ENCODE measurements at regions not wholly inside any gene's neighbourhood (a gene's known extent, or its start where the extent isn't known, plus 50 kb on each side); places are given as distances from the start of the nearest gene placed in this dataset.

- Histone ChIP-seq H3K4me1 (peaks cover 0 to 11% (median 0%) of the 10 kb centered on the region in 3 donors), H3K27ac (no peak overlapping the region), H3K9me3 (no peaks in the 10 kb centered on the region), H3K27me3 (no peaks in the 10 kb centered on the region), H3K36me3 (no peaks in the 10 kb centered on the region), H3K4me3 (no peak overlapping the region)
- TF ChIP-seq POLR2A (IDR thresholded peaks at IDR 0.05), result no peak
- no peak for TF ChIP-seq CTCF (IDR thresholded peaks at IDR 0.05)
- 71 to 82% methylated on average over 3 to 5 of the region's 5 CpGs for WGBS, 2 donors
- intact Hi-C loops (cut with DNase I), result no loop called here
- no peak for DNase-seq
Measured at GRCh38 chrX:39459204-39459603, 638.6 kb downstream of the BCOR start.

- Histone ChIP-seq H3K27me3 (no peaks in the 10 kb centered on the region), H3K9me3 (no peaks in the 10 kb centered on the region), H3K4me1 (peaks cover 0 to 11% (median 0%) of the 10 kb centered on the region in 3 donors), H3K36me3 (no peaks in the 10 kb centered on the region), H3K27ac (no peak overlapping the region), H3K4me3 (no peak overlapping the region)
- TF ChIP-seq CTCF (IDR thresholded peaks at IDR 0.05), result no peak
- no peak for TF ChIP-seq POLR2A (IDR thresholded peaks at IDR 0.05)
- no peak for DNase-seq
- 67 to 80% methylated on average over 1 to 3 of the region's 3 CpGs for WGBS, 2 donors
- intact Hi-C loops (cut with DNase I), result no loop called here
Measured at GRCh38 chrX:39459952-39460351, 637.8 kb downstream of the BCOR start.

GRCh38 chrX:39460499-39460898 is 637.3 kb downstream of the BCOR start:
- no peak for DNase-seq
- Histone ChIP-seq H3K27ac (no peak overlapping the region), H3K36me3 (no peaks in the 10 kb centered on the region), H3K4me1 (peaks cover 0 to 11% (median 0%) of the 10 kb centered on the region in 3 donors), H3K4me3 (no peak overlapping the region), H3K9me3 (no peaks in the 10 kb centered on the region), H3K27me3 (no peaks in the 10 kb centered on the region)
- intact Hi-C loops (cut with DNase I), result no loop called here
- WGBS, 2 donors, result 64 to 80% methylated on average over 1 of the region's 1 CpG
- TF ChIP-seq POLR2A (IDR thresholded peaks at IDR 0.05) (no peak), CTCF (IDR thresholded peaks at IDR 0.05) (no peak)

- DNase-seq, result no peak
- Histone ChIP-seq H3K4me1 (peaks cover 0 to under 1% (median 0%) of the 10 kb centered on the region in 3 donors), H3K9me3 (no peaks in the 10 kb centered on the region), H3K27me3 (no peaks in the 10 kb centered on the region), H3K4me3 (no peak overlapping the region), H3K27ac (no peak overlapping the region), H3K36me3 (no peaks in the 10 kb centered on the region)
- intact Hi-C loops (cut with DNase I), result no loop called here
- TF ChIP-seq POLR2A (IDR thresholded peaks at IDR 0.05), result no peak
- TF ChIP-seq CTCF (IDR thresholded peaks at IDR 0.05), result no peak
- 33 to 75% methylated on average over 1 of the region's 1 CpG for WGBS, 2 donors
Measured at GRCh38 chrX:39462835-39463234, 634.9 kb downstream of the BCOR start.

GRCh38 chrX:39464253-39464652 is 633.5 kb downstream of the BCOR start:
- no peaks in the 10 kb centered on the region for H3K27me3 ChIP-seq
- DNase-seq, result no peak
- H3K27ac ChIP-seq, result no peak overlapping the region
- TF ChIP-seq CTCF (IDR thresholded peaks at IDR 0.05), result no peak
- TF ChIP-seq POLR2A (IDR thresholded peaks at IDR 0.05), result no peak
- WGBS, 2 donors, result 61 to 78% methylated on average over 7 of the region's 7 CpGs
- H3K36me3 ChIP-seq, result no peaks in the 10 kb centered on the region
- no peaks in the 10 kb centered on the region for H3K9me3 ChIP-seq
- H3K4me1 ChIP-seq, result no peaks in the 10 kb centered on the region
- intact Hi-C loops (cut with DNase I), result no loop called here
- H3K4me3 ChIP-seq, result no peak overlapping the region
